Duodenal mucosa (tissue), 2 donors: ENCODE measurements at regions not wholly inside any gene's neighbourhood (a gene's known extent, or its start where the extent isn't known, plus 50 kb on each side); places are given as distances from the start of the nearest gene placed in this dataset.

Experiments
- H3K27ac ChIP-seq: one replicate; pipeline ENCODE4 v1.7.0; 2013; ENCODE audit warnings: low read depth, low read length
- H3K27me3 ChIP-seq, 2 donors: one replicate each; pipeline ENCODE4 v1.7.0; 2013; ENCODE audit warnings: low read length in 2 of 2, control low read depth in 1 of 2; ENCODE audit not compliant: insufficient read depth in 2 of 2, control insufficient read depth in 1 of 2
- H3K36me3 ChIP-seq, 2 donors: one replicate each; pipeline ENCODE4 v1.7.0; 2013; ENCODE audit warnings: low read length in 2 of 2, control low read depth in 1 of 2; ENCODE audit not compliant: insufficient read depth in 2 of 2, control insufficient read depth in 1 of 2
- H3K4me1 ChIP-seq, 2 donors: one replicate each; pipeline ENCODE4 v1.7.0; 2013; ENCODE audit warnings: low read length in 2 of 2, control low read depth in 1 of 2; ENCODE audit not compliant: insufficient read depth in 2 of 2, control insufficient read depth in 1 of 2
- H3K4me3 ChIP-seq, 2 donors: one replicate each; pipeline ENCODE4 v1.7.0; 2013; ENCODE audit warnings: low read length in 2 of 2, low read depth in 1 of 2
- H3K9ac ChIP-seq, 2 donors: one replicate each; pipeline ENCODE4 v1.7.0; 2013; ENCODE audit warnings: low read length in 2 of 2, low read depth in 1 of 2
- H3K9me3 ChIP-seq, 2 donors: one replicate each; pipeline ENCODE4 v1.7.0; 2013; ENCODE audit warnings: low read length in 2 of 2, control low read depth in 1 of 2; ENCODE audit not compliant: control insufficient read depth in 1 of 2

DNA sequence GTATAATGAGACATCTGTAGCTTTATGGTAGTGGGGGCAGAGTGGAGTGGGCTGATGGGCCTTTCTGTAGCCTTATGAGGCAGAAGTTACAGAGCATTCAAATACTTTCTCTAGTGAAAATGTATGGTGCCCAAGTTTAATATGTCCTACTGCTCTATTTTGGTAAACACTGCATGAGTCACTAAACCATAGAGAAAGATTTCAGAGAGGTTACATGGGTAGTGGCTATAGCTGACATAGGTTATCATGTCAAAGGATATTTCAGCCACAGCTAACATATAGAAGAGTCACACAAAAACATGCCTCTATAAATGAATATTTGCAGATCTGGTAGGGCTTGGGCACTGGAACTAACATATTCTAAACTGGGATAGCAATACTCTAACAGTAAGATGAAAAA, 212.4 kb upstream of the USP25 start:
- Histone ChIP-seq H3K9ac (no peak overlapping the region), H3K4me3 (no peak overlapping the region), H3K27me3 (no peaks in the 10 kb centered on the region), H3K27ac (no peak overlapping the region), H3K9me3 (no peaks in the 10 kb centered on the region), H3K4me1 (no peaks in the 10 kb centered on the region), H3K36me3 (no peaks in the 10 kb centered on the region)

DNA sequence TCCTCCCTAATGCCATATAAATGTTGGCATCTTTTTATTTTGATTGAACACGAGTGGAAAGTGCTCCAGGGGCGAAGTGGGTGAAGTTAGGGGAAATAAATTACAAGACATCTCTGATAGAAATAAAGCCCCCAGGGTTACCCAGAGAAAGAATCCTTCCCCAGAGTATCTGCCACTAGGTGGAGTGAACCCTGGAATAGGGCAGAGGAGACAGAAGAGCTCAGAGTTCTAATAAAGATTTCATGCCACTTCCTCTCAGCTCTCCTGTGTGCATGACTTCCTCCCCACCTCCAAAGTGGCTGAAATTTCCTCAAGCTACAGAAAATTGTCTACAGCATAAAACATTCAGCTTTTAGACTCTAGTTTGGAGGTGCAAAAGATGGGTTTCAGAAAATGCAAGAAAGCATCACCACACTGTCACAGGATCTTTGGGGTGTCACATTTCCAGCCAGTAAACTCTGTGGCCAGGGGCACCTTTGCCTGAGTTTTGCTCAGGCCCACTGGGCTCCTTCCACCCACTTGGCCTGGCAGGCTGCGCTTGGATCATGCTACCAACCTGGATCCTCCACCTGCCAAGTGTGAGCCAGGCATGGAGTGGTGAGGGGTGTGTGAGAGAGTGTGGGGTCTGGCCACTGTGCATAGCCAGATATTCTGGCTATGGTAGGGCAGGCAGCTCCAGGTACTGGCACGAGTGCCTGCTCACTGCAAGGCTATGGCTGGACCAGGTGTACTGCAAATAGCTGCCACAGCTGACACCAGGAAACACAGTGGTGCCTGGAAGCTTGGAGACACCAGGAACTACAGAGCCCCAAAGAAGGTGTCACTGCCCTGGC, 208.8 kb upstream of the USP25 start:
- Histone ChIP-seq H3K9ac (no peak overlapping the region), H3K36me3 (no peaks in the 10 kb centered on the region), H3K27ac (no peak overlapping the region), H3K4me3 (no peak overlapping the region), H3K9me3 (no peaks in the 10 kb centered on the region), H3K27me3 (no peaks in the 10 kb centered on the region), H3K4me1 (no peaks in the 10 kb centered on the region)

DNA sequence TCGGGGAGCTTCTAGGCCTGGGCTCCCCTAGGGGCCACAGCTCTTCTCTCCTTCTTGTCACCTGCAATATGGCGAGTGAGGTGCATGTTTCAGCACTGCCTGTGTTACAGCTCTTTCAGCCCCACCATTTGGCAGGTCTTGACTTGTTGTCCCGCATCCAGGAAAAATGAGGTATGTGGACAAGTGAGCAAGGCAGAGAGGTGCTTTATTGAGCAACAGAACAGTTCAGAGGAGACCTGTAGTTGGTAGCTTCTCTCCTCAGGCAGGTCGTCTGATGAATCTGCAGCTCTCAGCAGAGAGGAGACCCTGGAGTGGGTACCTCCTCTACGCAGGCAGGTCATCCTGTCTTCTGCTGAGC, 208.2 kb upstream of the USP25 start:
- no peaks in the 10 kb centered on the region for H3K9me3 ChIP-seq
- H3K4me3 ChIP-seq: no peak overlapping the region
- H3K27ac ChIP-seq: no peak overlapping the region
- no peak overlapping the region for H3K9ac ChIP-seq
- H3K4me1 ChIP-seq: no peaks in the 10 kb centered on the region
- no peaks in the 10 kb centered on the region for H3K27me3 ChIP-seq
- no peaks in the 10 kb centered on the region for H3K36me3 ChIP-seq

- no peaks in the 10 kb centered on the region for H3K9me3 ChIP-seq
- no peaks in the 10 kb centered on the region for H3K4me1 ChIP-seq
- no peak overlapping the region for H3K9ac ChIP-seq
- H3K27me3 ChIP-seq: no peaks in the 10 kb centered on the region
- H3K4me3 ChIP-seq: no peak overlapping the region
- no peaks in the 10 kb centered on the region for H3K36me3 ChIP-seq
- no peak overlapping the region for H3K27ac ChIP-seq
These were observed 207.6 kb upstream of the USP25 start for GRCh38 chr21:15522148-15522547.

DNA sequence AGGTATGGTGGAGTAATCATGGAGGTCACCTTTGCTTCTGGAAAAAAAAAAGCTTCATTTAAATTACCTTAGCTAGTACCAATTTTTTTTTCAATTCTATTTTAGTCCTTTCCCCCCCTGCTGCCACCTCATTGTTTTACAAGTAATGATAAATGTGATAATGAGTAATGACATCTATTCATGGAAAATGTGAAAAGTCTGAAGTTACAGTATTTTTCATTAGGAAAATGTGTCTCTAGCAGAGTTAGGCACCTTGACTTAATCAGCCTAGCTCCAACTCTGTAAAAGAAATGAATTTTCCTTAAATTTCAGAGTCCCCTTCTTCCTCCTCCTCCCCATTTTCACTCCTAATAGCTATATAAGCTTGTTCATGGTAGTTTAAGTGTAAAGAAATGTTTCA, 204.9 kb upstream of the USP25 start:
- Histone ChIP-seq H3K36me3 (no peaks in the 10 kb centered on the region), H3K27ac (no peak overlapping the region), H3K4me3 (no peak overlapping the region), H3K4me1 (no peaks in the 10 kb centered on the region), H3K9ac (no peak overlapping the region), H3K27me3 (no peaks in the 10 kb centered on the region), H3K9me3 (no peaks in the 10 kb centered on the region)

DNA sequence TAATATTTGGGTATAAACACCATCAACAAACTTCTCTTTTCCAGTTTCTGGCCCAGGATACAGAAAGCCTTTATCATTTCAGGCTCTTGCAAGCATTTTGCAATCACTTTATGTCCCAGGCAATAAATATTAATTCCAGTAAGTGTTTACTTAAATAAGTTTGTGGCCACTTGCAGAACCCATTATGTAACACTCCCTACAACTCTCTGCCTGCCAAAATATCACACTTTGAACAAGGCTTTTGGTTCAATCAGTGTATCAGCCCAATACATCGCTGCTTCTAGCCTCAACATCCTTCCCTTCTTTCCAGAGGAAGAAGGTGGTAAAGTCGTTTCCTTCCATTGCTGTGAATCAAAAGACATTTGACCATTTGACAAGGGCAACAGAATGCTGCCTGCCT, 203.0 kb upstream of the USP25 start:
- Histone ChIP-seq H3K27ac (no peak overlapping the region), H3K4me1 (no peaks in the 10 kb centered on the region), H3K9me3 (no peaks in the 10 kb centered on the region), H3K4me3 (no peak overlapping the region), H3K36me3 (no peaks in the 10 kb centered on the region), H3K9ac (no peak overlapping the region), H3K27me3 (no peaks in the 10 kb centered on the region)

- Histone ChIP-seq H3K9ac (no peak overlapping the region), H3K27me3 (no peaks in the 10 kb centered on the region), H3K9me3 (no peaks in the 10 kb centered on the region), H3K4me3 (no peak overlapping the region), H3K4me1 (no peaks in the 10 kb centered on the region), H3K36me3 (no peaks in the 10 kb centered on the region), H3K27ac (no peak overlapping the region)
These were observed 201.4 kb upstream of the USP25 start for GRCh38 chr21:15528346-15528745.

DNA sequence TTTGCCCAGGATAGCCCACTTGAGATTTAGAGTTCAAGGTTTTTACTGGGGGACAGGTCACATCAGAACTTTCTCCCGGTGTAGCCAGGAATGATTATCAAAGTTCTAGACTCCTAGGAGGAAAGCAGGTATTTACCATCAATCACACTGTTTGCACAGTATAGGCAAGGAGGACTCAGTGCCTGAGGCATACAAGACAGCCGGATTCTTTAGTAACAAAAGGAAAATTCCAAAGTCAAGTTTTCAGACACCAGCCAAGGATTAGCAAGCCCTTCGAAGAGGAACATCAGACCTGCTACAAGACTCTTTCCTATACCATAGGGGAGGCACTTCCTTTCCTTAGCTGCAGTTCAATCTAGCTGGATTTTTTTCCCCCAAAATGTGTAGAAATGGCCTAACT, 197.8 kb upstream of the USP25 start:
- no peaks in the 10 kb centered on the region for H3K36me3 ChIP-seq
- H3K4me1 ChIP-seq: no peaks in the 10 kb centered on the region
- no peak overlapping the region for H3K4me3 ChIP-seq
- H3K9ac ChIP-seq: no peak overlapping the region
- H3K27ac ChIP-seq: no peak overlapping the region
- no peaks in the 10 kb centered on the region for H3K9me3 ChIP-seq
- H3K27me3 ChIP-seq: no peaks in the 10 kb centered on the region

DNA sequence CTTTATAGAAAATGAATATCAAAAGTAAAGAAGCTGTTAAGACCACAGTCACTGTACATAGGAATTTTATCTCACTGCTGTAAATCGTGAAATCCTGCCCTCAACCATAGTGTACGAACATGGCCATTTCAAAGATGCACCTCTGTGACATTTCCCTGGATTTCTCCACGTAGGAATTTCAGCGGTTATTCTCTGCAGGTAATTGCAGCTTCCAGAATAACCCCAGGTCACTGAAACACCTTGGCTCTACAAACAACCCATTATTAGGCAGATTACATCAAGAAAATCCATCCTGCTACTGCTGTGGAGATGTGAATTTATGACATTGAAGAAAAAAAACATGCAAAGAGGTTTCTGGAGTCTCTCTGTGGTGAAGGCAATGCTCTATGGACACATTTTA, 196.2 kb upstream of the USP25 start:
- Histone ChIP-seq H3K4me1 (no peaks in the 10 kb centered on the region), H3K27ac (no peak overlapping the region), H3K36me3 (no peaks in the 10 kb centered on the region), H3K4me3 (no peak overlapping the region), H3K9ac (no peak overlapping the region), H3K9me3 (no peaks in the 10 kb centered on the region), H3K27me3 (no peaks in the 10 kb centered on the region)

- no peaks in the 10 kb centered on the region for H3K9me3 ChIP-seq
- no peaks in the 10 kb centered on the region for H3K36me3 ChIP-seq
- no peaks in the 10 kb centered on the region for H3K27me3 ChIP-seq
- no peaks in the 10 kb centered on the region for H3K4me1 ChIP-seq
- no peak overlapping the region for H3K9ac ChIP-seq
- no peak overlapping the region for H3K4me3 ChIP-seq
- no peak overlapping the region for H3K27ac ChIP-seq
These were observed 195.3 kb upstream of the USP25 start for GRCh38 chr21:15534450-15534886.
